HEK293 (cell line): ENCODE measurements at regions not wholly inside any gene's neighbourhood (a gene's known extent, or its start where the extent isn't known, plus 50 kb on each side); places are given as distances from the start of the nearest gene placed in this dataset.

Experiments
- CTCF ChIA-PET: fragments of 350-600 bp; formaldehyde crosslinking; extraction: SDS; loops from one replicate; lab custom pipeline; 2021; ENCODE audit warnings: antibody characterized with exemption; lab: Yijun Ruan, JAX
- POLR2A ChIA-PET: fragments of 300-600 bp; formaldehyde crosslinking; extraction: SDS; loops from one replicate; lab custom pipeline; 2020; ENCODE audit warnings: antibody characterized with exemption, inconsistent platforms; lab: Yijun Ruan, JAX
- H3K27ac ChIP-seq: fragments of 200-500 bp; sonication (Bioruptor generic); 2 replicates; pipeline ENCODE4 v1.5.1; 2014; ENCODE audit warnings: low read depth, low read length, control low read depth, inconsistent platforms; ENCODE audit errors: extremely low read depth
- H3K36me3 ChIP-seq, 2 experiments: fragments of 200-500 bp in 1 of 2; sonication (Bioruptor generic) in 1 of 2; 1 replicate in 1 of 2; 2 replicates in 1 of 2; pipeline ENCODE4 v1.5.1; 2014 to 2017; ENCODE audit warnings: inconsistent platforms in 2 of 2, low read length in 2 of 2; ENCODE audit not compliant: control insufficient read depth in 2 of 2, insufficient read depth in 1 of 2
- H3K4me1 ChIP-seq: fragments of 200-500 bp; sonication (Bioruptor generic); 2 replicates; pipeline ENCODE4 v1.5.1; 2014; ENCODE audit warnings: mild to moderate bottlenecking, low read length, inconsistent platforms; ENCODE audit not compliant: control insufficient read depth, insufficient read depth
- H3K4me3 ChIP-seq: 2 replicates; pipeline ENCODE4 v1.5.1; 2011; ENCODE audit warnings: low read depth, mild to moderate bottlenecking, control low read depth, low read length, moderate library complexity
- H3K9me3 ChIP-seq: fragments of 200-500 bp; sonication (Bioruptor generic); 2 replicates; pipeline ENCODE4 v1.5.1; 2014; ENCODE audit warnings: low read depth, low read length, inconsistent platforms; ENCODE audit not compliant: control insufficient read depth, insufficient read depth
- ZEB2 ChIP-seq: fragments of 450-650 bp; formaldehyde crosslinking; IDR thresholded peaks from 2 replicates; pipeline ENCODE4 v1.5.1; 2016; ENCODE audit warnings: missing biosample characterization, missing genetic modification characterization
- ZFP37 ChIP-seq: fragments of 450-650 bp; formaldehyde crosslinking; IDR thresholded peaks from 2 replicates; pipeline ENCODE4 v1.5.1; 2016; ENCODE audit warnings: missing biosample characterization, missing genetic modification characterization
- ZNF184 ChIP-seq: fragments of 450-650 bp; IDR thresholded peaks from 2 replicates; pipeline ENCODE4 v1.5.1; 2018; ENCODE audit warnings: missing biosample characterization, mild to moderate bottlenecking, missing genetic modification characterization
- ZNF2 ChIP-seq: fragments of 450-650 bp; formaldehyde crosslinking; IDR thresholded peaks from 2 replicates; pipeline ENCODE4 v1.5.1; 2016; ENCODE audit warnings: missing biosample characterization, missing genetic modification characterization
- ZNF292 ChIP-seq: fragments of 450-650 bp; formaldehyde crosslinking; IDR thresholded peaks from 2 replicates; pipeline ENCODE4 v1.5.1; 2016; ENCODE audit warnings: low read depth, missing biosample characterization, missing genetic modification characterization, borderline replicate concordance
- ZNF391 ChIP-seq: fragments of 450-650 bp; formaldehyde crosslinking; IDR thresholded peaks from 2 replicates; pipeline ENCODE4 v1.5.1; 2016; ENCODE audit warnings: low read depth, missing biosample characterization, missing genetic modification characterization, borderline replicate concordance
- ZNF426 ChIP-seq: fragments of 450-650 bp; formaldehyde crosslinking; IDR thresholded peaks from 2 replicates; pipeline ENCODE4 v1.5.1; 2017; ENCODE audit warnings: missing biosample characterization, missing genetic modification characterization, mild to moderate bottlenecking, inconsistent platforms, moderate library complexity
- ZNF571 ChIP-seq: fragments of 450-650 bp; formaldehyde crosslinking; IDR thresholded peaks from 2 replicates; pipeline ENCODE4 v1.5.0; 2017; ENCODE audit warnings: missing biosample characterization, missing genetic modification characterization
- ZNF623 ChIP-seq: fragments of 450-650 bp; formaldehyde crosslinking; IDR thresholded peaks from 2 replicates; pipeline ENCODE4 v1.5.1; 2016; ENCODE audit warnings: missing biosample characterization, missing genetic modification characterization
- ZNF777 ChIP-seq: fragments of 450-650 bp; formaldehyde crosslinking; IDR thresholded peaks from 2 replicates; pipeline ENCODE4 v1.5.1; 2017; ENCODE audit warnings: missing biosample characterization, missing genetic modification characterization, borderline replicate concordance
- ZNF791 ChIP-seq: fragments of 450-650 bp; formaldehyde crosslinking; IDR thresholded peaks from 2 replicates; pipeline ENCODE4 v1.5.1; 2016; ENCODE audit warnings: missing biosample characterization, missing genetic modification characterization
- ZSCAN23 ChIP-seq: fragments of 450-650 bp; formaldehyde crosslinking; IDR thresholded peaks from 2 replicates; pipeline ENCODE4 v1.5.1; 2016; ENCODE audit warnings: missing biosample characterization, missing genetic modification characterization
- TF ChIP-seq, protein P1 (sequence below): fragments of 450-650 bp; IDR thresholded peaks from 2 replicates; pipeline ENCODE4 v1.5.1; 2018; ENCODE audit warnings: missing biosample characterization, missing genetic modification characterization
- TF ChIP-seq, protein P2 (sequence below): sonication (generic); formaldehyde crosslinking; IDR thresholded peaks from 2 replicates; pipeline ENCODE4 v1.8.1; 2022; ENCODE audit warnings: mild to moderate bottlenecking, moderate library complexity, missing genetic modification reagents
- TF ChIP-seq, protein P3 (sequence below): fragments of 450-650 bp; formaldehyde crosslinking; IDR thresholded peaks from 2 replicates; pipeline ENCODE4 v1.5.1; 2016; ENCODE audit warnings: missing biosample characterization, missing genetic modification characterization
- TF ChIP-seq, protein P4 (sequence below): IDR thresholded peaks from 2 replicates; pipeline ENCODE4 v1.6.1; 2011; ENCODE audit warnings: mild to moderate bottlenecking, low read depth, low read length, borderline replicate concordance
- TF ChIP-seq, protein P5 (sequence below): fragments of 450-650 bp; formaldehyde crosslinking; IDR thresholded peaks from 2 replicates; pipeline ENCODE4 v1.5.1; 2016; ENCODE audit warnings: missing biosample characterization, missing genetic modification characterization
- TF ChIP-seq, protein P6 (sequence below): fragments of 450-650 bp; formaldehyde crosslinking; IDR thresholded peaks from 2 replicates; pipeline ENCODE4 v1.5.1; 2016; ENCODE audit warnings: missing biosample characterization, missing genetic modification characterization

DNA sequence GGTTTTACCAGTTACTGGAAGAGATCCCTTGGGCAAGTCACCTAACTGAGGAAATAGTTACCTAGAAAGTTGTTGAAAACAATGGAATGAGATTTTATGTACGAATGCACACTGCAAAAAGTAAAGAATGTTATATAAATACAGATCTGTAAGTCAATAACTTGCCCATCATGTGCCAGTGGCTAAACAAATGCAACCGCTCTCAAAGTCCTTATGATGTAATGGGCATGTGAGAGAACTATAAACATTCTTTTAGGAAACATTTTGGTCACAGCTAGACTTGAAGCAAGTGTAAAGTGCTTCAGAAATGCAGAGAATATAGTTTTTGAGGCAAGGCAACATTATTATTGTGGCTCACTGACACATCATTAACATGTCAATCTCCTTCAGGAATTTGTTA, 1044.5 kb downstream of the TUSC7 start:
- no peak for TF ChIP-seq ZEB2
- TF ChIP-seq ZNF426: no peak
- TF ChIP-seq ZSCAN23 (tag by site-specific recombination): no peak
- TF ChIP-seq ZNF571: no peak
- no peak for TF ChIP-seq ZNF777 (tag by site-specific recombination)
- no peak for TF ChIP-seq ZNF391 (tag by site-specific recombination)
- TF ChIP-seq, protein P1, sequence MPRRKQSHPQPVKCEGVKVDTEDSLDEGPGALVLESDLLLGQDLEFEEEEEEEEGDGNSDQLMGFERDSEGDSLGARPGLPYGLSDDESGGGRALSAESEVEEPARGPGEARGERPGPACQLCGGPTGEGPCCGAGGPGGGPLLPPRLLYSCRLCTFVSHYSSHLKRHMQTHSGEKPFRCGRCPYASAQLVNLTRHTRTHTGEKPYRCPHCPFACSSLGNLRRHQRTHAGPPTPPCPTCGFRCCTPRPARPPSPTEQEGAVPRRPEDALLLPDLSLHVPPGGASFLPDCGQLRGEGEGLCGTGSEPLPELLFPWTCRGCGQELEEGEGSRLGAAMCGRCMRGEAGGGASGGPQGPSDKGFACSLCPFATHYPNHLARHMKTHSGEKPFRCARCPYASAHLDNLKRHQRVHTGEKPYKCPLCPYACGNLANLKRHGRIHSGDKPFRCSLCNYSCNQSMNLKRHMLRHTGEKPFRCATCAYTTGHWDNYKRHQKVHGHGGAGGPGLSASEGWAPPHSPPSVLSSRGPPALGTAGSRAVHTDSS: no peak
- TF ChIP-seq, protein P2, sequence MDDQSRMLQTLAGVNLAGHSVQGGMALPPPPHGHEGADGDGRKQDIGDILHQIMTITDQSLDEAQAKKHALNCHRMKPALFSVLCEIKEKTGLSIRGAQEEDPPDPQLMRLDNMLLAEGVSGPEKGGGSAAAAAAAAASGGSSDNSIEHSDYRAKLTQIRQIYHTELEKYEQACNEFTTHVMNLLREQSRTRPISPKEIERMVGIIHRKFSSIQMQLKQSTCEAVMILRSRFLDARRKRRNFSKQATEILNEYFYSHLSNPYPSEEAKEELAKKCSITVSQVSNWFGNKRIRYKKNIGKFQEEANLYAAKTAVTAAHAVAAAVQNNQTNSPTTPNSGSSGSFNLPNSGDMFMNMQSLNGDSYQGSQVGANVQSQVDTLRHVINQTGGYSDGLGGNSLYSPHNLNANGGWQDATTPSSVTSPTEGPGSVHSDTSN (CRISPR knock-in tag): no peak
- TF ChIP-seq, protein P3, sequence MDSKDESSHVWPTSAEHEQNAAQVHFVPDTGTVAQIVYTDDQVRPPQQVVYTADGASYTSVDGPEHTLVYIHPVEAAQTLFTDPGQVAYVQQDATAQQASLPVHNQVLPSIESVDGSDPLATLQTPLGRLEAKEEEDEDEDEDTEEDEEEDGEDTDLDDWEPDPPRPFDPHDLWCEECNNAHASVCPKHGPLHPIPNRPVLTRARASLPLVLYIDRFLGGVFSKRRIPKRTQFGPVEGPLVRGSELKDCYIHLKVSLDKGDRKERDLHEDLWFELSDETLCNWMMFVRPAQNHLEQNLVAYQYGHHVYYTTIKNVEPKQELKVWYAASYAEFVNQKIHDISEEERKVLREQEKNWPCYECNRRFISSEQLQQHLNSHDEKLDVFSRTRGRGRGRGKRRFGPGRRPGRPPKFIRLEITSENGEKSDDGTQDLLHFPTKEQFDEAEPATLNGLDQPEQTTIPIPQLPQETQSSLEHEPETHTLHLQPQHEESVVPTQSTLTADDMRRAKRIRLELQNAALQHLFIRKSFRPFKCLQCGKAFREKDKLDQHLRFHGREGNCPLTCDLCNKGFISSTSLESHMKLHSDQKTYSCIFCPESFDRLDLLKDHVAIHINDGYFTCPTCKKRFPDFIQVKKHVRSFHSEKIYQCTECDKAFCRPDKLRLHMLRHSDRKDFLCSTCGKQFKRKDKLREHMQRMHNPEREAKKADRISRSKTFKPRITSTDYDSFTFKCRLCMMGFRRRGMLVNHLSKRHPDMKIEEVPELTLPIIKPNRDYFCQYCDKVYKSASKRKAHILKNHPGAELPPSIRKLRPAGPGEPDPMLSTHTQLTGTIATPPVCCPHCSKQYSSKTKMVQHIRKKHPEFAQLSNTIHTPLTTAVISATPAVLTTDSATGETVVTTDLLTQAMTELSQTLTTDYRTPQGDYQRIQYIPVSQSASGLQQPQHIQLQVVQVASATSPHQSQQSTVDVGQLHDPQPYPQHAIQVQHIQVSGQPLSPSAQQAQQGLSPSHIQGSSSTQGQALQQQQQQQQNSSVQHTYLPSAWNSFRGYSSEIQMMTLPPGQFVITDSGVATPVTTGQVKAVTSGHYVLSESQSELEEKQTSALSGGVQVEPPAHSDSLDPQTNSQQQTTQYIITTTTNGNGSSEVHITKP: no peak
- TF ChIP-seq ZNF184: no peak
- TF ChIP-seq ZNF791 (tag by site-specific recombination): no peak
- TF ChIP-seq, protein P4, sequence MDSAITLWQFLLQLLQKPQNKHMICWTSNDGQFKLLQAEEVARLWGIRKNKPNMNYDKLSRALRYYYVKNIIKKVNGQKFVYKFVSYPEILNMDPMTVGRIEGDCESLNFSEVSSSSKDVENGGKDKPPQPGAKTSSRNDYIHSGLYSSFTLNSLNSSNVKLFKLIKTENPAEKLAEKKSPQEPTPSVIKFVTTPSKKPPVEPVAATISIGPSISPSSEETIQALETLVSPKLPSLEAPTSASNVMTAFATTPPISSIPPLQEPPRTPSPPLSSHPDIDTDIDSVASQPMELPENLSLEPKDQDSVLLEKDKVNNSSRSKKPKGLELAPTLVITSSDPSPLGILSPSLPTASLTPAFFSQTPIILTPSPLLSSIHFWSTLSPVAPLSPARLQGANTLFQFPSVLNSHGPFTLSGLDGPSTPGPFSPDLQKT: no peak
- TF ChIP-seq, protein P5, sequence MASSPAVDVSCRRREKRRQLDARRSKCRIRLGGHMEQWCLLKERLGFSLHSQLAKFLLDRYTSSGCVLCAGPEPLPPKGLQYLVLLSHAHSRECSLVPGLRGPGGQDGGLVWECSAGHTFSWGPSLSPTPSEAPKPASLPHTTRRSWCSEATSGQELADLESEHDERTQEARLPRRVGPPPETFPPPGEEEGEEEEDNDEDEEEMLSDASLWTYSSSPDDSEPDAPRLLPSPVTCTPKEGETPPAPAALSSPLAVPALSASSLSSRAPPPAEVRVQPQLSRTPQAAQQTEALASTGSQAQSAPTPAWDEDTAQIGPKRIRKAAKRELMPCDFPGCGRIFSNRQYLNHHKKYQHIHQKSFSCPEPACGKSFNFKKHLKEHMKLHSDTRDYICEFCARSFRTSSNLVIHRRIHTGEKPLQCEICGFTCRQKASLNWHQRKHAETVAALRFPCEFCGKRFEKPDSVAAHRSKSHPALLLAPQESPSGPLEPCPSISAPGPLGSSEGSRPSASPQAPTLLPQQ (tag by site-specific recombination): no peak
- TF ChIP-seq ZNF292 (tag by site-specific recombination): no peak
- TF ChIP-seq ZNF623: no peak
- no peak for TF ChIP-seq ZNF2 (tag by site-specific recombination)
- TF ChIP-seq, protein P6, sequence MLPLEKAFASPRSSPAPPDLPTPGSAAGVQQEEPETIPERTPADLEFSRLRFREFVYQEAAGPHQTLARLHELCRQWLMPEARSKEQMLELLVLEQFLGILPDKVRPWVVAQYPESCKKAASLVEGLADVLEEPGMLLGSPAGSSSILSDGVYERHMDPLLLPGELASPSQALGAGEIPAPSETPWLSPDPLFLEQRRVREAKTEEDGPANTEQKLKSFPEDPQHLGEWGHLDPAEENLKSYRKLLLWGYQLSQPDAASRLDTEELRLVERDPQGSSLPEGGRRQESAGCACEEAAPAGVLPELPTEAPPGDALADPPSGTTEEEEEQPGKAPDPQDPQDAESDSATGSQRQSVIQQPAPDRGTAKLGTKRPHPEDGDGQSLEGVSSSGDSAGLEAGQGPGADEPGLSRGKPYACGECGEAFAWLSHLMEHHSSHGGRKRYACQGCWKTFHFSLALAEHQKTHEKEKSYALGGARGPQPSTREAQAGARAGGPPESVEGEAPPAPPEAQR (tag by site-specific recombination): no peak
- TF ChIP-seq ZFP37 (tag by site-specific recombination): no peak
- H3K4me3 ChIP-seq: no peak overlapping the region
- no peaks in the 10 kb centered on the region for H3K36me3 ChIP-seq
- ChIA-PET POLR2A (no interaction called here), CTCF (no interaction called here)
- H3K9me3 ChIP-seq: no peaks in the 10 kb centered on the region
- no peaks in the 10 kb centered on the region for H3K4me1 ChIP-seq
- H3K27ac ChIP-seq: no peak overlapping the region
